NCI-H524 (cell line): ENCODE measurements at regions not wholly inside any gene's neighbourhood (a gene's known extent, or its start where the extent isn't known, plus 50 kb on each side); places are given as distances from the start of the nearest gene placed in this dataset.

ENCODE experiments used
- DNase-seq, 2 experiments: peaks; one replicate each; lab custom pipeline; 2025; lab: John Stamatoyannopoulos, UW

DNA sequence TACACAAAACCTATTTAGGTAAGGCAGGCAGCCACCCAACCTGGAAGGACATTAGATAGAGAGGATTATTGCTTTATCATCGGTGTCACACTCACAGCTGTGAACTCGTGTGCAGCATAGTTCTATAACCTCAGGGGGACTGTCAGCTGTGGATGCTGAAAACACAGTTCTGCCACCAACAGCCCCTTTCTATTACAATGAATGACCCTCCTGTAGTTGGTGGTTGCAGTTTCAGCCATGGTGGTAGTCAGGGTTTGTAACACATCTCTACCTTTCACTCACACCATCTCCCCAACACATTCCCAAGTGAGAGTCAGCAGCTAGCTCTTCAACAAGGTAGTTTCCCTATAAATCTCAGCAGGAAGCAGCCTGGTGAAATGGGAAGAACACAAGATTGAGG is 136.8 kb downstream of the ZC3H11B start:
- DNase-seq = no peak

- DNase-seq = no peak
These were observed 140.3 kb downstream of the ZC3H11B start for GRCh38 chr1:219472596-219472995.

- DNase-seq = no peak
These were observed 145.4 kb downstream of the ZC3H11B start for GRCh38 chr1:219467524-219467923.

DNA sequence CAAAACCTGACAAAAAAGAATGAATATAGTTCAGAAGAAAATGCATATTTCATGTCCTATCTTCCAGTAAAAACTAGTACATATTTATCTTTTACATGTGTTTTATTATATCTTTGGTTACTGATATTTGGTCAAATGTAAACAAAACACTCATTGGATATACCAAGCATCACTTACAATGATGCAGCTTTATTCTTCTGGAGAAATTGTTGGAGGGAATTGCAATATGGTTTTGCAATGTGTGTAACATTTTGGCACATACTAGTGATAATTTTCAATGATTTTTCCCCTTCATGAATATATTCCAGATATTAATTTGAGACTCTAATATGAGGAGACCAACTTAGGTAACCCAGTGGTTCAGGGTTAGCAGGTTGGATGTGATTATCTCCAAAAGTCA is 146.1 kb downstream of the ZC3H11B start:
- DNase-seq = no peak

GRCh38 chr1:219465212-219466093 is 147.5 kb downstream of the ZC3H11B start:
- no peak for DNase-seq

DNA sequence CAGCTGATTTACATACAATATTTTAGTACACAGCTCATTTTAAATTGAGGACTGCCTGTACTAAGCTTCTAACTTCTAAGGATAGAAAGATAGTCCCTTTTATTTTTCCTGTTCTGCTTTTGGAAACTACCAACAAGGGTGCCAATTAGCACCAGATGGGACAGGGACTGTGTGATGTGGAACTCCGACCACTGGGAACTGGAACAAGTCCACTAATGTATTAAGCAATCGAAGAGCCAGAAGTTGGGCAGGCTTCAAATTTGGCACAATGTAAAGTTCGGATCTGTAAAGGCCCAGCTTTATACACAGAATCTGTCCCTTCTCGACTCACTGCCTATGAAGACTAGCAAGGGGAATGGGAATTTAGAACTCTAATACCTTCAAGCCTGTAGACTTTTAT is 149.3 kb downstream of the ZC3H11B start:
- DNase-seq = no peak

- DNase-seq = no peak
These were observed 150.9 kb downstream of the ZC3H11B start for GRCh38 chr1:219461981-219462400.

DNA sequence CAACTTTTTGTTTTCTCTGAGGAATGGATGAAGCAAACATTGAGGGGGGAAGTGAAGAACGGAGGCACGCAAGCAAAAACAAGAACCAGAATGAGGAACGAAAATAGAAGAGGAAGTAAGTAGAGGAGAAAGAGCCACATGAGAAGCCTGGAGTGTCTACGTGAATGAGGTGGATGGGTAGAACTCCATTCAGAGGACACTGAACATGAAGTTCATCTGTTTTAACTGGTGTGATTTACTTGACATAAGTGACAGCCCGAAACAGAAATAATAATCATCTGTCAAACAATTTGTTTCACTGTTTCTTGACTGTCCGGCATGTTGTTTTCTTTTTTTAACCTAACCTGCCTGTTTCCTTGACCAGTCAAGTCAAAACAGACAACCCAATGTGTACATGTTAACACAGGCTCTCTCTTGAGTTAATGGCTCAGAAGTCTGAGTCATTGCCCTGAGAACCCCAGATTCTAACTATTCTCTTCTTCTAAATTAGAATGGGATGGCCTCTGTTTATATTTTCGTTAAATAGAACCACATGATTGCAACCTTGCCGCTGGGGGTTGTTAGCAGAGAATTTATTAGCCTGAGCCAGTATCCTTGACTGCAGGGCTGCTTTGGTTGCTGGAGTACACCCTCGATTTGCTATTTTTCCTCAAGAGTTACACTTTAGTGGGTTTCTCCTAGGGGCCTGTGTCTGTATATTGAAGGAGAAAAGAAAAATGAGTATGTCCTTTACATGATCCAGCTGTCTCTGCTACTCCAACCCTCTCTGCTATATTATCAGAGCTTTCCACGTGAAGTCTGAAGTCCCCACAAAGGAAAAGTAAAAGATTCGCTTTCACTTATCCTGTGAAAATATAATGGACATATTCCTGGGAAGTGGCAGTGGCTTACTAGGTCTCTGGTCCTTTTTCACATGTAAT is 151.7 kb downstream of the ZC3H11B start:
- DNase-seq = no peak

GRCh38 chr1:219460081-219460895 is 152.6 kb downstream of the ZC3H11B start:
- no peak for DNase-seq

DNA sequence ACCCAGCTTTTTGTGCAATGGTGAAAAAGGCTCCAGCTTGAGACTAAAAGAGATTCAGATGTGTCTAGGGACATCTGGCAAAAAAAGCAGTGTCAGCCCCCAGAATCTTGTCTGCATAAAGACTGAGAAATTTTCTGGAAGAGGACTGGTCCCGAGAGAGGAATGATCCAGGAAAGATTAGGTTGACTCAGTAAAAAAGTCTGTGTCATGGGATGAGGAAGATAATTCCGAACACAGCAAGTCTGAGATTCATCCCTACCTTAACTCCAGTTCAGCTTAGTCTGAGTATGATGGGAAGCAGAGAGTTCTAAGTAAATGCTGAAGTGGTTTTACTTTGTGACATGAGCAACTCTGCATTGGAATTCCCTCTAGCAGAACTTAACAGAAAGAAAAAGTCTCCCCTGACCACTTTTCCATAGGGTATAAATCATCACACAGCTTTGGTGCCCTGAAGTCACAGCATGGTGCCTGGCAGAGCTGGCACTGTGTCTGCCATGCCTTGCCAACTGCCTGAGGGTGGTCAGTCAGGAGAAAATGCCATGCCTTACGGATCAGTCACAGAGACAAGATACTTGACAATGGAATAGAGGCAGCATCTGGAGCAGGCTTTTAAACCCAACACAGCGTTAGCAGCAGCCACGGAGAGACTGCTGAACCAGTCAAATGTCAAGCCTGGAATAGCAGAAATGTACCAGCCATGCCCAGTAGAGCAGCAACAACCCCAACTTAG is 153.4 kb downstream of the ZC3H11B start:
- no peak for DNase-seq

GRCh38 chr1:219446288-219446687 is 166.6 kb downstream of the ZC3H11B start:
- no peak for DNase-seq

GRCh38 chr1:219445864-219446263 is 167.0 kb downstream of the ZC3H11B start:
- no peak for DNase-seq

DNA sequence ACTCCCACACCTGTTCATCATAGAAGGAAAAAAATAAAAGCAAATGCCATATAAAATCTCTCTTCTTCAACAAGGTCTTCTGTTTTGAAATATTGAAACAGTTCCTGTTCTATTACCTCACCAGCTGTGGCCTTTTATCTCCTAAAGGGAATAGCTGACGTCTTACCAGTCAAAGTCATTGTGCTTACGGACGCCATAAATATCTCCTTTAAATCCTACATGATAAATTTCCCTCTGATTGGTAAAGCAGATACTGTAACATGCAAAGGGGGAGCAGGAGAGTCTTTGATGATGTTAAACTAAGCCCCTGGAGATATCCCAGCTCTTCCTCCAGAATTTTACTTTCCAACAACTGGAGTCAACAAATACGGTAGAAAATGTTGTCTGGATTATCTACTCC is 168.4 kb downstream of the ZC3H11B start:
- DNase-seq = no peak

DNA sequence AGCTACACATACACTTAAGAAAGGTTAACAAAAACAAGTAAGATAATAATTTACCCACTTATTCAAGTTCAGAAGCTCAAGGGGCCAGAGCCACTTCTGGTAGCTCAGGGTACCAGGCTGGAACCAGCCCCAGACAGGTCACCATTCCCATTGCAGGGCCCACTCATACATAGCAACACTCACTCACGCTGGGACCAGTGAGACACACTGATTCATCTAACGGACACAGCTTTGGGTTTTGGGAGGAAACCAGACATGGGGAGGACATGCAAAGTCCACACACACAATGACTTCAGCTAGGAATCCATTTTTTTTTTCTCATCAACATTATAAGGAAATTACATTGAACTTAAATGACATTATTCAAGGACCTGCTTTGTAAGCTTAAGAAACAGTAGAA is 169.1 kb downstream of the ZC3H11B start:
- no peak for DNase-seq

GRCh38 chr1:219442611-219443061 is 170.3 kb downstream of the ZC3H11B start:
- DNase-seq = no peak

DNA sequence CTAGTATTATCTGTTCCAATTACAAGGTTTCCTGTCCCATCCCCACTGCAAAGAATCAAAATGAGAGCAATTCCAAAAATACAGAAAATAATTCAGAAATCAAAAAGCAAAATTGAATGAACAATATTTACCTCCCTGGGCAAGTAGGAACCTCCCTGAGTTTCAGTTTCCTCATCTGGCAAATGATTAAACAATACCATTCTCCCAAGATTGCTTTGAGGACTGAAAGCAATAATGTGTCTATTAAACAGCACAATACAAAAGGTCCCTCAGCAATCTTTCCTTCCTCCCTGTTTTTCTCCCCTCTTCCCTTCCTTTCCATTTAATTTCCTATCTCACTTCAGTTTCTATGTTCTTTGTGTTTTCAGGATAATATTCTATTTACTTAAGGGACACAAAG is 171.0 kb downstream of the ZC3H11B start:
- DNase-seq = no peak

- no peak for DNase-seq
These were observed 173.5 kb downstream of the ZC3H11B start for GRCh38 chr1:219439376-219439775.

DNA sequence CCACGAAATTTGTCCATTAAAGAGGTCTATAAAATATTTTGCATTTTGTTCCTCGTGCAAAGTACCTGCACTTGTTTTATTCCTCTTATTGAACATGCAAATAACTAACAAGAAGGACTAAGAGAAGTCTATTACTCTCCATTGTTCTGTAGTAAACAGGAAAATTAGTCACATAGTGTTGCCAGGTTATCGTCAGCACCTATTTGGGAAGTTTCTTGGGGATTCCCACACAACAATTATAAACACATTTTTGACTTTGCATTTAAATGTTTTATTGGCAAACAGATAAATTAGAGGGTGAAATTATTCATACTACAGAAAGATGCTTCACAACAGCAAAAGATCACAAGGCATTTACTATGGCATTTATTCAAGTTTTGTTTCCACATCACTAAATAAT is 174.5 kb downstream of the ZC3H11B start:
- no peak for DNase-seq

- no peak for DNase-seq
These were observed 178.0 kb downstream of the ZC3H11B start for GRCh38 chr1:219434923-219435297.

- DNase-seq = peak in 1 of 2 experiments; percentile 62
These were observed 178.5 kb downstream of the ZC3H11B start for GRCh38 chr1:219434285-219434922.
